ENCODE measurements at regions not wholly inside any gene's neighbourhood (a gene's known extent, or its start where the extent isn't known, plus 50 kb on each side); places are given as distances from the start of the nearest gene placed in this dataset.
A peak's percentile ranks its signal among the peaks of the same experiment; 100 is the strongest.

GRCh38 chr5:56466136-56466816 is 233.1 kb upstream of the ANKRD55 start:
- H3K4me3 ChIP-seq (ENCODE audit: low read length) = no peak overlapping the region
- peak overlapping the region; percentile 66 for H3K27ac ChIP-seq (ENCODE audit: low read length)
- no peaks in the 10 kb centered on the region for H3K27me3 ChIP-seq (ENCODE audit: control insufficient read depth, insufficient read depth, low read length)
- no peaks in the 10 kb centered on the region for H3K36me3 ChIP-seq (ENCODE audit: control insufficient read depth, insufficient read depth, low read length)
- WGBS (ENCODE audit: insufficient coverage) = 53% methylated on average over 4 of the region's 7 CpGs
- H3K4me1 ChIP-seq (ENCODE audit: control insufficient read depth, insufficient read depth, low read length) = peaks cover 14% of the 10 kb centered on the region
- DNase-seq = no peak
- no peaks in the 10 kb centered on the region for H3K9me3 ChIP-seq (replicated peaks; ENCODE audit: control insufficient read depth, low read depth, low read length)

GRCh38 chr5:56465769-56466135 is 232.6 kb upstream of the ANKRD55 start:
- no peak for DNase-seq
- Histone ChIP-seq H3K9me3 (replicated peaks; ENCODE audit: control insufficient read depth, low read depth, low read length) (no peaks in the 10 kb centered on the region), H3K27ac (ENCODE audit: low read length) (peak overlapping the region; percentile 66), H3K4me1 (ENCODE audit: control insufficient read depth, insufficient read depth, low read length) (peaks cover 15% of the 10 kb centered on the region), H3K27me3 (ENCODE audit: control insufficient read depth, insufficient read depth, low read length) (no peaks in the 10 kb centered on the region), H3K36me3 (ENCODE audit: control insufficient read depth, insufficient read depth, low read length) (no peaks in the 10 kb centered on the region), H3K4me3 (ENCODE audit: low read length) (no peak overlapping the region)
- 50% methylated on average over 1 of the region's 2 CpGs for WGBS (ENCODE audit: insufficient coverage)

GRCh38 chr5:56464935-56465768 is 232.0 kb upstream of the ANKRD55 start:
- no peak overlapping the region for H3K4me3 ChIP-seq (ENCODE audit: low read length)
- WGBS (ENCODE audit: insufficient coverage) = 76% methylated on average over 2 of the region's 10 CpGs
- H3K27me3 ChIP-seq (ENCODE audit: control insufficient read depth, insufficient read depth, low read length) = no peaks in the 10 kb centered on the region
- H3K4me1 ChIP-seq (ENCODE audit: control insufficient read depth, insufficient read depth, low read length) = peaks cover 21% of the 10 kb centered on the region
- DNase-seq = peak; percentile 79
- no peaks in the 10 kb centered on the region for H3K9me3 ChIP-seq (replicated peaks; ENCODE audit: control insufficient read depth, low read depth, low read length)
- H3K36me3 ChIP-seq (ENCODE audit: control insufficient read depth, insufficient read depth, low read length) = no peaks in the 10 kb centered on the region
- peak overlapping the region; percentile 66 for H3K27ac ChIP-seq (ENCODE audit: low read length)

GRCh38 chr5:56463944-56464571 is 230.9 kb upstream of the ANKRD55 start:
- H3K27me3 ChIP-seq (ENCODE audit: control insufficient read depth, insufficient read depth, low read length) = no peaks in the 10 kb centered on the region
- H3K27ac ChIP-seq (ENCODE audit: low read length) = peak overlapping the region; percentile 14
- no peak for DNase-seq
- H3K4me3 ChIP-seq (ENCODE audit: low read length) = no peak overlapping the region
- H3K9me3 ChIP-seq (replicated peaks; ENCODE audit: control insufficient read depth, low read depth, low read length) = no peaks in the 10 kb centered on the region
- 72% methylated on average over 2 of the region's 4 CpGs for WGBS (ENCODE audit: insufficient coverage)
- H3K36me3 ChIP-seq (ENCODE audit: control insufficient read depth, insufficient read depth, low read length) = no peaks in the 10 kb centered on the region
- H3K4me1 ChIP-seq (ENCODE audit: control insufficient read depth, insufficient read depth, low read length) = peaks cover 21% of the 10 kb centered on the region

- no CpG with 5 or more reads among the region's 4 CpGs for WGBS (ENCODE audit: insufficient coverage)
- no peak overlapping the region for H3K27ac ChIP-seq (ENCODE audit: low read length)
- H3K4me1 ChIP-seq (ENCODE audit: control insufficient read depth, insufficient read depth, low read length) = peaks cover 28% of the 10 kb centered on the region
Observed at GRCh38 chr5:56461584-56461983, 228.5 kb upstream of the ANKRD55 start.

GRCh38 chr5:56460681-56461191 is 227.6 kb upstream of the ANKRD55 start:
- Histone ChIP-seq H3K27me3 (ENCODE audit: control insufficient read depth, insufficient read depth, low read length) (no peaks in the 10 kb centered on the region), H3K4me1 (ENCODE audit: control insufficient read depth, insufficient read depth, low read length) (peaks cover 25% of the 10 kb centered on the region), H3K27ac (ENCODE audit: low read length) (peak overlapping the region; percentile 57), H3K36me3 (ENCODE audit: control insufficient read depth, insufficient read depth, low read length) (no peaks in the 10 kb centered on the region), H3K9me3 (replicated peaks; ENCODE audit: control insufficient read depth, low read depth, low read length) (no peaks in the 10 kb centered on the region), H3K4me3 (ENCODE audit: low read length) (no peak overlapping the region)
- no CpG with 5 or more reads among the region's 5 CpGs for WGBS (ENCODE audit: insufficient coverage)
- peak; percentile 90 for DNase-seq

More at GRCh38 chr5:56461584-56461983, 228.5 kb upstream of the ANKRD55 start:
- no peaks in the 10 kb centered on the region for H3K36me3 ChIP-seq (ENCODE audit: control insufficient read depth, insufficient read depth, low read length)
- H3K27me3 ChIP-seq (ENCODE audit: control insufficient read depth, insufficient read depth, low read length) = no peaks in the 10 kb centered on the region
- no peak for DNase-seq
- H3K4me3 ChIP-seq (ENCODE audit: low read length) = no peak overlapping the region
- H3K9me3 ChIP-seq (replicated peaks; ENCODE audit: control insufficient read depth, low read depth, low read length) = no peaks in the 10 kb centered on the region

GRCh38 chr5:56460195-56460546 is 227.0 kb upstream of the ANKRD55 start:
- Histone ChIP-seq H3K36me3 (ENCODE audit: control insufficient read depth, insufficient read depth, low read length) (no peaks in the 10 kb centered on the region), H3K4me3 (ENCODE audit: low read length) (no peak overlapping the region), H3K27ac (ENCODE audit: low read length) (peak overlapping the region; percentile 57), H3K9me3 (replicated peaks; ENCODE audit: control insufficient read depth, low read depth, low read length) (no peaks in the 10 kb centered on the region), H3K27me3 (ENCODE audit: control insufficient read depth, insufficient read depth, low read length) (no peaks in the 10 kb centered on the region), H3K4me1 (ENCODE audit: control insufficient read depth, insufficient read depth, low read length) (peaks cover 21% of the 10 kb centered on the region)
- DNase-seq = peak; percentile 48
- WGBS (ENCODE audit: insufficient coverage) = no CpG with 5 or more reads among the region's 2 CpGs

- peak; percentile 86 for DNase-seq
- WGBS (ENCODE audit: insufficient coverage) = no CpG with 5 or more reads among the region's 6 CpGs
- Histone ChIP-seq H3K9me3 (replicated peaks; ENCODE audit: control insufficient read depth, low read depth, low read length) (no peaks in the 10 kb centered on the region), H3K27ac (ENCODE audit: low read length) (peak overlapping the region; percentile 57), H3K4me3 (ENCODE audit: low read length) (no peak overlapping the region), H3K36me3 (ENCODE audit: control insufficient read depth, insufficient read depth, low read length) (no peaks in the 10 kb centered on the region), H3K4me1 (ENCODE audit: control insufficient read depth, insufficient read depth, low read length) (peaks cover 17% of the 10 kb centered on the region), H3K27me3 (ENCODE audit: control insufficient read depth, insufficient read depth, low read length) (no peaks in the 10 kb centered on the region)
Observed at GRCh38 chr5:56459394-56460194, 226.5 kb upstream of the ANKRD55 start.

- H3K27ac ChIP-seq (ENCODE audit: low read length) = peak overlapping the region; percentile 86
- H3K4me3 ChIP-seq (ENCODE audit: low read length) = no peak overlapping the region
- DNase-seq = peak; percentile 97
- H3K4me1 ChIP-seq (ENCODE audit: control insufficient read depth, insufficient read depth, low read length) = peaks cover 17% of the 10 kb centered on the region
- no peaks in the 10 kb centered on the region for H3K36me3 ChIP-seq (ENCODE audit: control insufficient read depth, insufficient read depth, low read length)
- no peaks in the 10 kb centered on the region for H3K9me3 ChIP-seq (replicated peaks; ENCODE audit: control insufficient read depth, low read depth, low read length)
- no peaks in the 10 kb centered on the region for H3K27me3 ChIP-seq (ENCODE audit: control insufficient read depth, insufficient read depth, low read length)
- WGBS (ENCODE audit: insufficient coverage) = 0% methylated on average over 1 of the region's 8 CpGs
Observed at GRCh38 chr5:56457887-56458812, 225.0 kb upstream of the ANKRD55 start.

Measured in muscle of leg (tissue), 3 donors.